ENCODE measurements at regions not wholly inside any gene's neighbourhood (a gene's known extent, or its start where the extent isn't known, plus 50 kb on each side); places are given as distances from the start of the nearest gene placed in this dataset.

DNA sequence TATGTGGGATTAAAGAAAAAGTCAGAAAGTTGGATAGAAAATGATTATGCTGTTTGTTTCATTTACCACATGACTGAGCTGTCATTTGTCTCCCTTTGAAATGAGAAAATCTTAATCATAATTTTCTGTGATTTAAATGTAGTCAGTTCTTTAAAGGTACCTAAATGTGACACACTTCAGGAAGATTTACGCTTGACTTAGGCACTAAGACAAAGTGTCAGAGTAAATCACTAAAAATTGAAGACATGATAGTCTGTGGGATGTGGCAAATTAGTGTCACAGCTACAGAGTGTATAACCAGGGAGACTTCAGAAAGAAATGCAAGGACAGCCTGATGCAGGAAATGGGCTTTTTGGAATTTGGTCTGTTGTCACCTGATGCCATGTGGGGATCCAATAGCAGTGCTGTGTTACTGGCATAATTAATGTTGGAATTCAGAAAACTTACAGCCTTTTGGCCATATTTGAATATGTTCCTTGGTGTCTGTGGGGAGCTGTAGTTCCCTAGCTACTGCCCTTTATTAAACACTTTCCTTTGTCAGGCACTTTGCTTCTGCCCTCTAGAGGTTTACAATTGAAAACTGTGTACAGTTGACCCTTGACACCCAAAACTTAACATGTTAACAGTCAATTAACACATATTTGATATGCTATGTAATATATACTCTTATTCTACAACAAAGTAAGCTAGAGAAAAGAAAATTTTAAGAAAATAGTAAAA, 493.8 kb downstream of the UTRN start:
- ChIA-PET POLR2A (no interaction called here), CTCF (interaction anchor here (0.5 to 0.9 kb wide), 3 partner anchors 18 to 45 kb away, joined by 3 to 4 read pairs (median 3); no protein-coding TSS in a partner anchor)
- TF ChIP-seq, protein P1, sequence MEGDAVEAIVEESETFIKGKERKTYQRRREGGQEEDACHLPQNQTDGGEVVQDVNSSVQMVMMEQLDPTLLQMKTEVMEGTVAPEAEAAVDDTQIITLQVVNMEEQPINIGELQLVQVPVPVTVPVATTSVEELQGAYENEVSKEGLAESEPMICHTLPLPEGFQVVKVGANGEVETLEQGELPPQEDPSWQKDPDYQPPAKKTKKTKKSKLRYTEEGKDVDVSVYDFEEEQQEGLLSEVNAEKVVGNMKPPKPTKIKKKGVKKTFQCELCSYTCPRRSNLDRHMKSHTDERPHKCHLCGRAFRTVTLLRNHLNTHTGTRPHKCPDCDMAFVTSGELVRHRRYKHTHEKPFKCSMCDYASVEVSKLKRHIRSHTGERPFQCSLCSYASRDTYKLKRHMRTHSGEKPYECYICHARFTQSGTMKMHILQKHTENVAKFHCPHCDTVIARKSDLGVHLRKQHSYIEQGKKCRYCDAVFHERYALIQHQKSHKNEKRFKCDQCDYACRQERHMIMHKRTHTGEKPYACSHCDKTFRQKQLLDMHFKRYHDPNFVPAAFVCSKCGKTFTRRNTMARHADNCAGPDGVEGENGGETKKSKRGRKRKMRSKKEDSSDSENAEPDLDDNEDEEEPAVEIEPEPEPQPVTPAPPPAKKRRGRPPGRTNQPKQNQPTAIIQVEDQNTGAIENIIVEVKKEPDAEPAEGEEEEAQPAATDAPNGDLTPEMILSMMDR (IDR thresholded peaks at IDR 0.05; ENCODE audit: low read depth, low read length) = peak; percentile 16; the same call in 1 of the 2 replicates
- H3K9me3 ChIP-seq (ENCODE audit: control insufficient read depth, insufficient read depth, low read length) = no peaks in the 10 kb centered on the region
- H3K4me3 ChIP-seq (ENCODE audit: low read depth, low read length) = no peak overlapping the region
- no peak overlapping the region for H3K27ac ChIP-seq (ENCODE audit: low read depth, low read length)
- no peak for DNase-seq (ENCODE audit: low read depth, low spot score)
- H3K27me3 ChIP-seq (ENCODE audit: control insufficient read depth, insufficient read depth, low read length) = no peaks in the 10 kb centered on the region

DNA sequence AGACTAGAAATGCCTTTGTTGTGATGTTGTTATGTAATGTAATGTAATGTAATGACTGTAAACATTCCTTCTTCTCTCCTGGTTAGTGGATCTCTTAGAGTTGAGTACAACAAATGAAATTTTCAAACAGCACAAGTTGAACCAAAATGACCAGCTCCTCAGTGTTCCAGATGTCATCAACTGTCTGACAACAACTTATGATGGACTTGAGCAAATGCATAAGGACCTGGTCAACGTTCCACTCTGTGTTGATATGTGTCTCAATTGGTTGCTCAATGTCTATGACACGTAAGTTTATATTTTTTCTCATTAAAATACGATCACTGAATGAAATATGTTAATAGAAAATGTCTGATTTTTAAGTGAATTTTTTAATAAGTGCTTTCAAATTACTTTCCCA, 496.7 kb downstream of the UTRN start:
- no peaks in the 10 kb centered on the region for H3K9me3 ChIP-seq (ENCODE audit: control insufficient read depth, insufficient read depth, low read length)
- TF ChIP-seq, protein P1 (IDR thresholded peaks at IDR 0.05; ENCODE audit: low read depth, low read length) = no peak
- ChIA-PET CTCF (interaction anchor here (0.6 to 1.6 kb wide), 3 partner anchors 19 to 231 kb away, joined by 3 to 4 read pairs (median 3); no protein-coding TSS in a partner anchor), POLR2A (no interaction called here)
- H3K27me3 ChIP-seq (ENCODE audit: control insufficient read depth, insufficient read depth, low read length) = no peaks in the 10 kb centered on the region
- H3K27ac ChIP-seq (ENCODE audit: low read depth, low read length) = no peak overlapping the region
- H3K4me3 ChIP-seq (ENCODE audit: low read depth, low read length) = no peak overlapping the region
- no peak for DNase-seq (ENCODE audit: low read depth, low spot score)

DNA sequence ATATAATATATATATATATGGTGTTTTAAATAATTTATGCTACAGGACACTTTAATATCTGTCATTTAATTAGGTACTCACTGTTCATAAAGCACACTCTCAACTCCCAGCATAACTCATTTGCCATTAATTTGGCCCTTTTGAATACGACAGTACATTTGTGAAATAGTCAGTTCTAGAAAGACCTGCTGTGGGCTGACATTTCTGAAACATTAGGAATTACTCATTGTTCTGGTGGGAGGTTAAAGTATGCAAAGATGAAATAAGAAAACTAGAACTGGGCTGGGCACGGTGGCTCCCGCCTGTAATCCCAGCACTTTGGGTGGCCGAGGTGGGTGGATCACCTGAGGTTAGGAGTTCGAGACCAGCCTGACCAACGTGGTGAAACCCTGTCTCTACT, 497.5 kb downstream of the UTRN start:
- TF ChIP-seq, protein P1 (IDR thresholded peaks at IDR 0.05; ENCODE audit: low read depth, low read length) = no peak
- ChIA-PET POLR2A (no interaction called here), CTCF (interaction anchor here (0.6 to 1.6 kb wide), 2 partner anchors 197 to 230 kb away, joined by 3 to 4 read pairs; no protein-coding TSS in a partner anchor)
- H3K4me3 ChIP-seq (ENCODE audit: low read depth, low read length) = no peak overlapping the region
- H3K9me3 ChIP-seq (ENCODE audit: control insufficient read depth, insufficient read depth, low read length) = no peaks in the 10 kb centered on the region
- no peak for DNase-seq (ENCODE audit: low read depth, low spot score)
- no peak overlapping the region for H3K27ac ChIP-seq (ENCODE audit: low read depth, low read length)
- H3K27me3 ChIP-seq (ENCODE audit: control insufficient read depth, insufficient read depth, low read length) = no peaks in the 10 kb centered on the region

DNA sequence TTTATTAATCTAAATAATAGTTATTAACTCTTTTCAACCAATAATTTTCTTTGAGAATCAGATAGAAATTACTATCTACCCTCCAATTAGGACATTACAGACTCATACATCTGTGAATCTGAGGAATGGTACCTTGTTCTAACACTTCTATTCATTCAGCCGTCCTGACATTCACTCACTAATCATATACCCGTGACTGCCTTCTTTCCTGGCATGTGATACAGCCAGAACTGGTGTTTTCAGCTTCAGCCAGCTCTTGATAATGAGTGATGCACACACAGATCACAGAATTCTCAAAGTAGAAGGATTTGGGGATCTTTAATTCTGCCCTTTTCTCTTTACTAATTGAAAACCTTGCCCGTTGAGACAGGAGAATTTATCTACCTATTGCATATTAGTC, 499.9 kb downstream of the UTRN start:
- ChIA-PET POLR2A (no interaction called here), CTCF (no interaction called here)
- TF ChIP-seq, protein P1 (IDR thresholded peaks at IDR 0.05; ENCODE audit: low read depth, low read length) = no peak
- H3K9me3 ChIP-seq (ENCODE audit: control insufficient read depth, insufficient read depth, low read length) = no peaks in the 10 kb centered on the region
- H3K27ac ChIP-seq (ENCODE audit: low read depth, low read length) = no peak overlapping the region
- H3K4me3 ChIP-seq (ENCODE audit: low read depth, low read length) = no peak overlapping the region
- no peak for DNase-seq (ENCODE audit: low read depth, low spot score)
- H3K27me3 ChIP-seq (ENCODE audit: control insufficient read depth, insufficient read depth, low read length) = no peaks in the 10 kb centered on the region

DNA sequence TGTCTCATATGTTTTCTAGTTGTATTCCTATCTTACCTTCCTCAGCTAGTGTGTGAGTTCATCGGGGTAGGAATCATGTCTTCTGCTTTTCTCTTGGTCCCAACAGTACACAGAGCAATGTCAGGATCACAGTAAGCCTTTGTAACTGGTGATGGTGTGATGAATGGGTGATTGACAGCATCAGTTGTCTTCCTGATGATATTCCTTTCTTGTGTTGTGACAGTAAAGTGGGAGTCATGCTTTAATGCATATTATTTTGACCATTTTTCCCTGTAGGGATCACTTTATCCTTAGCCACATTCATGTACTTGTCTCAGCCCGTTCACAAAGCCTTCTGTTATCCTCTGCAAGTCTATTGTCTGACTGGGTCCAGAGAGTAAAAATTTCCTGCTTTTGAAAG, 501.7 kb downstream of the UTRN start:
- DNase-seq (ENCODE audit: low read depth, low spot score) = no peak
- ChIA-PET POLR2A (no interaction called here), CTCF (no interaction called here)
- Histone ChIP-seq H3K27ac (ENCODE audit: low read depth, low read length) (no peak overlapping the region), H3K9me3 (ENCODE audit: control insufficient read depth, insufficient read depth, low read length) (no peaks in the 10 kb centered on the region), H3K4me3 (ENCODE audit: low read depth, low read length) (no peak overlapping the region), H3K27me3 (ENCODE audit: control insufficient read depth, insufficient read depth, low read length) (no peaks in the 10 kb centered on the region)
- TF ChIP-seq, protein P1 (IDR thresholded peaks at IDR 0.05; ENCODE audit: low read depth, low read length) = no peak

All from AG04450 (cell line).